H9 (cell line): ENCODE measurements at regions not wholly inside any gene's neighbourhood (a gene's known extent, or its start where the extent isn't known, plus 50 kb on each side); places are given as distances from the start of the nearest gene placed in this dataset.

Experiments used
- DNase-seq: peaks from one replicate; pipeline ENCODE4 v3.0.0-alpha.2; 2017
- H2AFZ ChIP-seq: one replicate; pipeline ENCODE4 v1.6.1; 2013; ENCODE audit warnings: mild to moderate bottlenecking, low read length, control low read depth, moderate library complexity
- H2AK5ac ChIP-seq: 2 replicates; pipeline ENCODE4 v1.6.1; 2013; ENCODE audit warnings: low read length, control low read depth, mixed read lengths; ENCODE audit not compliant: insufficient read length
- H2BK120ac ChIP-seq: one replicate; pipeline ENCODE4 v1.6.1; 2013; ENCODE audit warnings: low read depth, mild to moderate bottlenecking, low read length, control low read depth, inconsistent platforms; ENCODE audit not compliant: poor library complexity, severe bottlenecking
- H2BK12ac ChIP-seq: 2 replicates; pipeline ENCODE4 v1.6.1; 2013; ENCODE audit warnings: low read length, control low read depth, mixed read lengths, low read depth; ENCODE audit not compliant: insufficient read length
- H2BK15ac ChIP-seq: 2 replicates; pipeline ENCODE4 v1.6.1; 2013; ENCODE audit warnings: low read depth, low read length, control low read depth
- H2BK20ac ChIP-seq: one replicate; pipeline ENCODE4 v1.6.1; 2013; ENCODE audit warnings: low read depth, mild to moderate bottlenecking, low read length, control low read depth, inconsistent platforms; ENCODE audit not compliant: poor library complexity, severe bottlenecking
- H2BK5ac ChIP-seq: 2 replicates; pipeline ENCODE4 v1.6.1; 2013; ENCODE audit warnings: low read length, control low read depth, mixed read lengths; ENCODE audit not compliant: insufficient read length
- H3K14ac ChIP-seq: 2 replicates; pipeline ENCODE4 v1.6.1; 2013; ENCODE audit warnings: low read length, control low read depth; ENCODE audit not compliant: insufficient read depth
- H3K18ac ChIP-seq: 2 replicates; pipeline ENCODE4 v1.6.1; 2013; ENCODE audit warnings: low read depth, mild to moderate bottlenecking, mixed read lengths, low read length, control low read depth; ENCODE audit not compliant: insufficient read length
- H3K23ac ChIP-seq: 2 replicates; pipeline ENCODE4 v1.6.1; 2013; ENCODE audit warnings: low read length, control low read depth, mixed read lengths, low read depth; ENCODE audit not compliant: insufficient read length
- H3K23me2 ChIP-seq: 2 replicates; pipeline ENCODE4 v1.6.1; 2013; ENCODE audit warnings: low read depth, mild to moderate bottlenecking, mixed read lengths, low read length, control low read depth; ENCODE audit not compliant: insufficient read length, poor library complexity, severe bottlenecking
- H3K27ac ChIP-seq: 2 replicates; pipeline ENCODE4 v1.5.1; 2013; ENCODE audit warnings: low read length, control low read depth, mixed read lengths, low read depth; ENCODE audit not compliant: insufficient read length
- H3K27me3 ChIP-seq: 2 replicates; pipeline ENCODE4 v1.6.1; 2013; ENCODE audit warnings: low read length, control low read depth, inconsistent platforms; ENCODE audit not compliant: insufficient read depth
- H3K4ac ChIP-seq: 2 replicates; pipeline ENCODE4 v1.6.1; 2013; ENCODE audit warnings: low read depth, mild to moderate bottlenecking, control low read depth, inconsistent platforms, low read length, moderate library complexity
- H3K4me1 ChIP-seq: 2 replicates; pipeline ENCODE4 v1.6.1; 2013; ENCODE audit warnings: low read length, control low read depth, inconsistent platforms; ENCODE audit not compliant: insufficient read depth
- H3K4me2 ChIP-seq: 2 replicates; pipeline ENCODE4 v1.6.1; 2013; ENCODE audit warnings: low read length, control low read depth, mixed read lengths; ENCODE audit not compliant: insufficient read length, insufficient read depth
- H3K56ac ChIP-seq: 2 replicates; pipeline ENCODE4 v1.6.1; 2013; ENCODE audit warnings: low read depth, mild to moderate bottlenecking, mixed read lengths, low read length, control low read depth; ENCODE audit not compliant: insufficient read length
- H3K79me1 ChIP-seq: 2 replicates; pipeline ENCODE4 v1.6.1; 2013; ENCODE audit warnings: low read depth, mild to moderate bottlenecking, moderate library complexity, low read length, control low read depth, inconsistent platforms; ENCODE audit not compliant: insufficient read depth, poor library complexity, severe bottlenecking
- H3K79me2 ChIP-seq: 2 replicates; pipeline ENCODE4 v1.6.1; 2013; ENCODE audit warnings: low read length, control low read depth, inconsistent platforms; ENCODE audit not compliant: insufficient read depth
- H3K9ac ChIP-seq: 2 replicates; pipeline ENCODE4 v1.6.1; 2013; ENCODE audit warnings: low read length, control low read depth, mixed read lengths; ENCODE audit not compliant: insufficient read length; ENCODE audit errors: extremely low read depth
- H3K9me3 ChIP-seq: one replicate; pipeline ENCODE4 v1.6.1; 2013; ENCODE audit warnings: low read depth, low read length, inconsistent platforms; ENCODE audit not compliant: control insufficient read depth
- H3T11ph ChIP-seq: one replicate; pipeline ENCODE4 v1.6.1; 2013; ENCODE audit warnings: mild to moderate bottlenecking, low read length, control low read depth, inconsistent platforms
- H4K20me1 ChIP-seq: one replicate; pipeline ENCODE4 v1.6.1; 2013; ENCODE audit not compliant: control insufficient read depth, insufficient read length, insufficient read depth
- H4K5ac ChIP-seq: 2 replicates; pipeline ENCODE4 v1.6.1; 2013; ENCODE audit warnings: low read depth, mild to moderate bottlenecking, mixed read lengths, low read length, control low read depth; ENCODE audit not compliant: insufficient read length
- H4K8ac ChIP-seq: replicated peaks from 2 replicates; pipeline ENCODE4 v1.6.1; 2013; ENCODE audit warnings: low read length, control low read depth, mixed read lengths, low read depth; ENCODE audit not compliant: insufficient read length
- H4K91ac ChIP-seq: 2 replicates; pipeline ENCODE4 v1.6.1; 2013; ENCODE audit warnings: low read depth, mild to moderate bottlenecking, moderate library complexity, mixed read lengths, low read length, control low read depth; ENCODE audit not compliant: insufficient read length
- H3K27ac Mint-ChIP-seq, 3 experiments: 2 replicates in 2 of 3; 3 replicates in 1 of 3; pipeline ENCODE4 v1.8.0; 2020 to 2021; ENCODE audit warnings: mixed read lengths in 3 of 3, mild to moderate bottlenecking in 1 of 3, moderate library complexity in 1 of 3
- H3K27me3 Mint-ChIP-seq: 2 replicates; pipeline ENCODE4 v1.8.0; 2021; ENCODE audit warnings: low read depth, mild to moderate bottlenecking, moderate library complexity, mixed read lengths
- H3K36me3 Mint-ChIP-seq, 3 experiments: 2 replicates in 2 of 3; 3 replicates in 1 of 3; pipeline ENCODE4 v1.8.0; 2020 to 2021; ENCODE audit warnings: low read depth in 3 of 3, mixed read lengths in 3 of 3; ENCODE audit not compliant: insufficient read depth in 1 of 3
- H3K4me1 Mint-ChIP-seq, 2 experiments: 2 replicates each; pipeline ENCODE4 v1.8.0; 2020; ENCODE audit warnings: mixed read lengths in 2 of 2
- H3K4me3 Mint-ChIP-seq, 2 experiments: 2 replicates in 1 of 2; 3 replicates in 1 of 2; pipeline ENCODE4 v1.8.0; 2020 to 2021; ENCODE audit warnings: mild to moderate bottlenecking in 2 of 2, mixed read lengths in 2 of 2, moderate library complexity in 1 of 2
- H3K9me3 Mint-ChIP-seq, 2 experiments: 2 replicates in 1 of 2; 3 replicates in 1 of 2; pipeline ENCODE4 v1.8.0; 2020; ENCODE audit warnings: mild to moderate bottlenecking in 2 of 2, mixed read lengths in 2 of 2, moderate library complexity in 1 of 2
- CTCF ChIP-seq: fragments of 200-600 bp; sonication (generic); conservative IDR thresholded peaks from 3 replicates; pipeline ENCODE4 v1.8.0; 2021; ENCODE audit warnings: antibody characterized with exemption, mild to moderate bottlenecking
- WGBS: extraction: QIAGEN DNeasy Blood & Tissue Kit; methylation state at CpG from one replicate; pipeline ENCODE4 v1.1.7; 2013; ENCODE audit warnings: missing lambda C conversion rate, low lambda C conversion rate, mixed read lengths; ENCODE audit not compliant: insufficient read length; ENCODE audit errors: extremely low coverage; 5-methylcytosine and 5-hydroxymethylcytosine counted together

- no peak overlapping the region for H4K8ac ChIP-seq
- no peak overlapping the region for H3K18ac ChIP-seq
- no peak overlapping the region for H2BK15ac ChIP-seq
- H2AK5ac ChIP-seq = no peak overlapping the region
- no peak for TF ChIP-seq CTCF
- no peaks in the 10 kb centered on the region; the same call in 1 of the 2 replicates for H3K4me1 ChIP-seq
- H3K4ac ChIP-seq = no peak overlapping the region
- no peak overlapping the region for H3K27ac Mint-ChIP-seq
- H2BK5ac ChIP-seq = no peak overlapping the region
- H3K23me2 ChIP-seq = no peaks in the 10 kb centered on the region
- no peaks in the 10 kb centered on the region for H3K27me3 ChIP-seq
- WGBS = no CpG with 5 or more reads among the region's 5 CpGs
- H3K36me3 Mint-ChIP-seq = peaks cover 3 to 12% (median 4%) of the 10 kb centered on the region in 3 experiments; a peak in 5 of 7 replicates
- no peak overlapping the region for H2BK120ac ChIP-seq
- H3K4me3 Mint-ChIP-seq = no peak overlapping the region
- H4K20me1 ChIP-seq = no peaks in the 10 kb centered on the region
- peaks cover 5% of the 10 kb centered on the region for H3K9me3 ChIP-seq
- DNase-seq = no peak
- no peak overlapping the region for H3K27ac ChIP-seq
- H3K56ac ChIP-seq = no peak overlapping the region
- no peak overlapping the region for H4K91ac ChIP-seq
- peaks cover 8 to 11% of the 10 kb centered on the region in 2 experiments; a peak in 4 of 5 replicates for H3K9me3 Mint-ChIP-seq
- H2BK20ac ChIP-seq = no peak overlapping the region
- H2AFZ ChIP-seq = no peak overlapping the region
- H3K14ac ChIP-seq = no peak overlapping the region
- H3K4me2 ChIP-seq = no peak overlapping the region
- no peaks in the 10 kb centered on the region for H3K79me2 ChIP-seq
- no peak overlapping the region for H4K5ac ChIP-seq
- no peak overlapping the region for H3K23ac ChIP-seq
- no peak overlapping the region for H3K9ac ChIP-seq
- H2BK12ac ChIP-seq = no peak overlapping the region
- peaks cover 2% of the 10 kb centered on the region for H3K27me3 Mint-ChIP-seq
- no peak overlapping the region for H3T11ph ChIP-seq
- H3K4me1 Mint-ChIP-seq = peaks cover 0 to 5% of the 10 kb centered on the region in 2 experiments; a peak in 1 of 4 replicates
- H3K79me1 ChIP-seq = no peaks in the 10 kb centered on the region
Observed at GRCh38 chr2:45285311-45285710, 276.1 kb upstream of the SIX2 start.
